GM23248 (cell line): ENCODE measurements at regions not wholly inside any gene's neighbourhood (a gene's known extent, or its start where the extent isn't known, plus 50 kb on each side); places are given as distances from the start of the nearest gene placed in this dataset.

Source experiments
- EZH2 ChIP-seq: fragments of 200-600 bp; sonication (generic); IDR thresholded peaks from 2 replicates; pipeline ENCODE4 v1.6.1; 2018; ENCODE audit warnings: antibody characterized with exemption, mild to moderate bottlenecking; ENCODE audit not compliant: insufficient read depth, poor library complexity, severe bottlenecking
- EZH2phosphoT487 ChIP-seq: fragments of 200-600 bp; sonication (generic); IDR thresholded peaks from 2 replicates; pipeline ENCODE4 v1.6.1; 2018; ENCODE audit warnings: antibody characterized with exemption, moderate library complexity, mild to moderate bottlenecking, low read depth; ENCODE audit not compliant: insufficient read depth

GRCh38 chr17:55605705-55606487 lies 94.6 kb upstream of the SMIM36 start:
- TF ChIP-seq EZH2 (no peak), EZH2phosphoT487 (no peak)
